GM21717 (cell line): ENCODE measurements at regions not wholly inside any gene's neighbourhood (a gene's known extent, or its start where the extent isn't known, plus 50 kb on each side); places are given as distances from the start of the nearest gene placed in this dataset.

Source experiments
- ATAC-seq: cut with Tn5 transposase; IDR thresholded peaks from one replicate; pipeline ENCODE4 v1.9.1; 2021; ENCODE audit warnings: mild to moderate bottlenecking, moderate library complexity; ENCODE audit not compliant: unreplicated experiment

GRCh38 chr13:78714717-78715116, 55.8 kb upstream of the OBI1 start:
- ATAC-seq: no peak

- no peak for ATAC-seq
Measured at GRCh38 chr13:78712831-78713230, 53.9 kb upstream of the OBI1 start.

- no peak for ATAC-seq
Measured at GRCh38 chr13:78709028-78709427, 50.1 kb upstream of the OBI1 start.
